Liver (tissue), 3 donors: ENCODE measurements at regions not wholly inside any gene's neighbourhood (a gene's known extent, or its start where the extent isn't known, plus 50 kb on each side); places are given as distances from the start of the nearest gene placed in this dataset.

Experiments
- CTCF ChIP-seq: fragments of 150-350 bp; IDR thresholded peaks from 2 replicates; pipeline ENCODE4 v1.5.1; 2017; ENCODE audit warnings: improper control_type of control experiment, low read depth, low read length; ENCODE audit not compliant: missing input control
- GABPA ChIP-seq, 2 donors: IDR thresholded peaks in 1 of 2; conservative IDR thresholded peaks in 1 of 2; 2 replicates each; pipeline ENCODE4 v1.6.1; 2016; ENCODE audit warnings: antibody characterized with exemption in 2 of 2, mild to moderate bottlenecking in 1 of 2, moderate library complexity in 1 of 2
- NR2F2 ChIP-seq: IDR thresholded peaks from 2 replicates; pipeline ENCODE4 v1.6.1; 2016; ENCODE audit warnings: antibody characterized with exemption
- donor health status: healthy.
- donor health status: healthy.

DNA sequence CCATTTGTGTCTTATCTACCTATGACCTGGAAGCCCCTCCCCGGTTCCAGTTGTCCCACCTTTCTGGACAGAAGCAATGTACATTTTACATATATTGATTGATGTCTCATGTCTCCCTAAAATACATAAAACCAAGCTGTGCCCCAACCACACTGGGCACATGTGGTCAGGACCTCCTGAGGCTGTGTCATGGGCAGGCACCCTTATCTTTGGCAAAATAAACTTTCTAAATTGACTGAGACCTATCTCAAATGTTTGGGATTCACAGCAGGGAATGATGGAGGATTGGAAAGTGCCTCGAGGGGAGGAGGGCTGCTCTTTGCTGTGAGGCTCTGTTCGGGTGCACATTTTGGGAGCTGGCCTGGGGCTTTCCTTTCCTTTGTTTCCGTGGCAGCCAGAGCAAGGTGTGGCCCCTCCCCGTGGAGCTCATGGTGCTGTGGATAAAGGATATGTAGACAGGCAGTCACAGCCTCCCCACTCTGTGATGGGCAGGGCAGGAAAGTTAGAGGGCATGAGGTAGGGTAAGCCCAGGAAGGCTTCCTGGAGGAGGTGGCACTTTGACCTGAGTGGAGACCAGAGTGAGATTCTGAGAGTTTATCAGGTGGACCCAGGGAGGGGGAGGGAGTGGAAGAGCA, 615.6 kb downstream of the TBC1D22A start:
- TF ChIP-seq GABPA (IDR thresholded peaks at IDR 0.05 in 1 of 2, conservative IDR thresholded peaks at IDR 0.05 in 1 of 2) (no peak), NR2F2 (no peak), CTCF (no peak)
